T-cell (primary cell): ENCODE measurements at regions not wholly inside any gene's neighbourhood (a gene's known extent, or its start where the extent isn't known, plus 50 kb on each side); places are given as distances from the start of the nearest gene placed in this dataset.

ENCODE experiments used
- ATAC-seq, 4 experiments: fragments of 200-7000 bp in 3 of 4; fragments of 150-1000 bp in 1 of 4; cut with Tn5 transposase; replicated peaks in 1 of 4; 1 replicate in 3 of 4; 2 replicates in 1 of 4; pipeline ENCODE4 v1.10.0; 2021; ENCODE audit warnings: moderate library complexity in 3 of 4, mild to moderate bottlenecking in 2 of 4, moderate number of reproducible peaks in 1 of 4
- CTCF ChIA-PET, 2 donors: fragments of 300-600 bp; sonication (Branson Sonifier 250); formaldehyde crosslinking; loops; one replicate each; lab custom pipeline; 2022; ENCODE audit warnings: antibody characterized with exemption in 2 of 2; lab: Charles Lee
- POLR2A ChIA-PET, 2 donors: fragments of 300-600 bp; sonication (Branson Sonifier 250); formaldehyde crosslinking; loops; one replicate each; lab custom pipeline; 2022; ENCODE audit warnings: antibody characterized with exemption in 2 of 2; lab: Charles Lee
- DNase-seq, 35 experiments: peaks; one replicate each; pipeline versions ENCODE4 v3.0.0 to v3.0.0-alpha.2; 2013 to 2023
- H3K27ac ChIP-seq: one replicate; pipeline ENCODE4 v1.5.1; 2013; ENCODE audit warnings: low read length
- H3K27me3 ChIP-seq, 2 experiments: replicated peaks in 1 of 2; 1 replicate in 1 of 2; 2 replicates in 1 of 2; pipeline versions ENCODE4 v1.6.1 to v1.7.0; 2013; ENCODE audit warnings: low read length in 1 of 2, mixed read lengths in 1 of 2; ENCODE audit not compliant: control insufficient read depth in 2 of 2, insufficient read depth in 2 of 2; ENCODE audit errors: extremely low read depth in 1 of 2
- H3K36me3 ChIP-seq, 2 donors: 1 replicate in 1 of 2; 2 replicates in 1 of 2; pipeline versions ENCODE4 v1.6.1 to v1.7.0; 2013; ENCODE audit warnings: low read length in 1 of 2; ENCODE audit not compliant: control insufficient read depth in 2 of 2, insufficient read depth in 1 of 2; ENCODE audit errors: extremely low read depth in 1 of 2
- H3K4me1 ChIP-seq, 2 experiments: 1 replicate in 1 of 2; 2 replicates in 1 of 2; pipeline versions ENCODE4 v1.6.1 to v1.7.0; 2013; ENCODE audit warnings: low read length in 2 of 2, mixed read lengths in 1 of 2; ENCODE audit not compliant: insufficient read depth in 2 of 2, control insufficient read depth in 1 of 2; ENCODE audit errors: extremely low read depth in 1 of 2
- H3K4me3 ChIP-seq, 2 donors: 1 replicate in 1 of 2; 2 replicates in 1 of 2; pipeline versions ENCODE4 v1.5.1 to v1.7.0; 2013; ENCODE audit warnings: mild to moderate bottlenecking in 2 of 2, low read length in 1 of 2, moderate library complexity in 1 of 2; ENCODE audit not compliant: control insufficient read depth in 1 of 2; ENCODE audit errors: extremely low read depth in 1 of 2
- H3K9me3 ChIP-seq: 2 replicates; pipeline ENCODE4 v1.7.0; 2013
- H3K27ac Mint-ChIP-seq, 2 donors: one replicate each; pipeline ENCODE4 v1.8.0; 2020 to 2021; ENCODE audit warnings: mild to moderate bottlenecking in 2 of 2, mixed read lengths in 2 of 2
- H3K27me3 Mint-ChIP-seq, 2 donors: one replicate each; pipeline ENCODE4 v1.8.0; 2021 to 2022; ENCODE audit warnings: mixed read lengths in 2 of 2
- H3K36me3 Mint-ChIP-seq: one replicate; pipeline ENCODE4 v1.8.0; 2021; ENCODE audit warnings: mixed read lengths
- H3K4me1 Mint-ChIP-seq, 3 donors: one replicate each; pipeline ENCODE4 v1.8.0; 2020 to 2022; ENCODE audit warnings: mixed read lengths in 3 of 3, mild to moderate bottlenecking in 1 of 3
- H3K4me3 Mint-ChIP-seq, 3 donors: one replicate each; pipeline ENCODE4 v1.8.0; 2020 to 2022; ENCODE audit warnings: mild to moderate bottlenecking in 3 of 3, mixed read lengths in 3 of 3, moderate library complexity in 3 of 3
- H3K9me3 Mint-ChIP-seq, 3 donors: one replicate each; pipeline ENCODE4 v1.8.0; 2020 to 2022; ENCODE audit warnings: mixed read lengths in 3 of 3
- WGBS: methylation state at CpG from one replicate; pipeline ENCODE4 v1.1.5; 2013; ENCODE audit warnings: missing lambda C conversion rate; ENCODE audit not compliant: insufficient coverage; 5-methylcytosine and 5-hydroxymethylcytosine counted together

GRCh38 chr5:75960129-75960528 is 123.1 kb upstream of the SV2C start:
- H3K27ac Mint-ChIP-seq, result no peak overlapping the region
- no peaks in the 10 kb centered on the region for H3K36me3 ChIP-seq
- H3K27ac ChIP-seq, result no peak overlapping the region
- H3K27me3 ChIP-seq, result no peaks in the 10 kb centered on the region
- no peaks in the 10 kb centered on the region for H3K9me3 ChIP-seq
- ChIA-PET POLR2A (no interaction called here), CTCF (no interaction called here)
- H3K9me3 Mint-ChIP-seq, result peaks cover 4 to 14% (median 7%) of the 10 kb centered on the region in 3 donors
- no peak for ATAC-seq
- no peak for DNase-seq
- H3K4me1 Mint-ChIP-seq, result no peaks in the 10 kb centered on the region
- peaks cover 16 to 20% of the 10 kb centered on the region in 2 donors for H3K27me3 Mint-ChIP-seq
- no peak overlapping the region for H3K4me3 ChIP-seq
- no peaks in the 10 kb centered on the region for H3K36me3 Mint-ChIP-seq
- no peaks in the 10 kb centered on the region for H3K4me1 ChIP-seq
- no peak overlapping the region for H3K4me3 Mint-ChIP-seq

- H3K4me1 Mint-ChIP-seq, result no peaks in the 10 kb centered on the region
- POLR2A ChIA-PET, result no interaction called here
- no peak overlapping the region for H3K4me3 ChIP-seq
- DNase-seq, result no peak
- H3K4me1 ChIP-seq, result no peaks in the 10 kb centered on the region
- H3K27ac Mint-ChIP-seq, result no peak overlapping the region
- peaks cover 9 to 16% of the 10 kb centered on the region in 2 donors for H3K27me3 Mint-ChIP-seq
- no peak for ATAC-seq
- no peaks in the 10 kb centered on the region for H3K27me3 ChIP-seq
- 67% methylated on average over 1 of the region's 1 CpG for WGBS
- no peak overlapping the region for H3K4me3 Mint-ChIP-seq
- H3K27ac ChIP-seq, result no peak overlapping the region
- H3K36me3 Mint-ChIP-seq, result no peaks in the 10 kb centered on the region
- H3K36me3 ChIP-seq, result no peaks in the 10 kb centered on the region
- no peaks in the 10 kb centered on the region for H3K9me3 ChIP-seq
- CTCF ChIA-PET, result no interaction called here
- peaks cover 8 to 18% (median 12%) of the 10 kb centered on the region in 3 donors for H3K9me3 Mint-ChIP-seq
Observed at GRCh38 chr5:75952963-75953362, 130.2 kb upstream of the SV2C start.

- POLR2A ChIA-PET, result no interaction called here
Observed at GRCh38 chr5:75952291-75952690, 130.9 kb upstream of the SV2C start.

GRCh38 chr5:75951716-75952115 is 131.5 kb upstream of the SV2C start:
- no CpG with 5 or more reads among the region's 2 CpGs for WGBS
- Histone ChIP-seq H3K27me3 (no peaks in the 10 kb centered on the region), H3K36me3 (no peaks in the 10 kb centered on the region), H3K4me3 (no peak overlapping the region), H3K4me1 (no peaks in the 10 kb centered on the region), H3K27ac (no peak overlapping the region), H3K9me3 (no peaks in the 10 kb centered on the region)
- no peak overlapping the region for H3K27ac Mint-ChIP-seq
- peaks cover 0 to 18% (median 9%) of the 10 kb centered on the region in 3 donors for H3K9me3 Mint-ChIP-seq
- no peaks in the 10 kb centered on the region for H3K36me3 Mint-ChIP-seq
- CTCF ChIA-PET, result no interaction called here
- no peak for DNase-seq
- POLR2A ChIA-PET, result no interaction called here
- H3K4me1 Mint-ChIP-seq, result no peaks in the 10 kb centered on the region
- H3K27me3 Mint-ChIP-seq, result peaks cover 12 to 18% of the 10 kb centered on the region in 2 donors
- H3K4me3 Mint-ChIP-seq, result no peak overlapping the region
- no peak for ATAC-seq

More at GRCh38 chr5:75952291-75952690, 130.9 kb upstream of the SV2C start:
- Histone ChIP-seq H3K27ac (no peak overlapping the region), H3K4me3 (no peak overlapping the region), H3K9me3 (no peaks in the 10 kb centered on the region), H3K36me3 (no peaks in the 10 kb centered on the region), H3K4me1 (no peaks in the 10 kb centered on the region), H3K27me3 (no peaks in the 10 kb centered on the region)
- Mint-ChIP-seq H3K36me3 (no peaks in the 10 kb centered on the region), H3K27ac (no peak overlapping the region), H3K9me3 (peaks cover 2 to 18% (median 12%) of the 10 kb centered on the region in 3 donors), H3K27me3 (peaks cover 12 to 16% of the 10 kb centered on the region in 2 donors), H3K4me3 (no peak overlapping the region), H3K4me1 (no peaks in the 10 kb centered on the region)
- CTCF ChIA-PET, result no interaction called here
- DNase-seq (no peak), ATAC-seq (no peak)
- WGBS, result no CpG with 5 or more reads among the region's 1 CpG

- CTCF ChIA-PET, result interaction anchor here in 1 of 2 donors (0.5 kb wide), 1 partner anchor 900 kb away, joined by 3 read pairs; no protein-coding TSS in a partner anchor
- no peaks in the 10 kb centered on the region for H3K27me3 ChIP-seq
- H3K4me1 Mint-ChIP-seq, result no peaks in the 10 kb centered on the region
- H3K27ac ChIP-seq, result no peak overlapping the region
- no peak overlapping the region for H3K4me3 ChIP-seq
- H3K9me3 ChIP-seq, result no peaks in the 10 kb centered on the region
- ATAC-seq (no peak), DNase-seq (no peak)
- H3K4me1 ChIP-seq, result no peaks in the 10 kb centered on the region
- H3K4me3 Mint-ChIP-seq, result no peak overlapping the region
- POLR2A ChIA-PET, result no interaction called here
- WGBS, result 56% methylated on average over 1 of the region's 1 CpG
- H3K27ac Mint-ChIP-seq, result no peak overlapping the region
- peaks cover 0 to 18% (median 8%) of the 10 kb centered on the region in 3 donors for H3K9me3 Mint-ChIP-seq
- peaks cover 12 to 18% of the 10 kb centered on the region in 2 donors for H3K27me3 Mint-ChIP-seq
- no peaks in the 10 kb centered on the region for H3K36me3 Mint-ChIP-seq
- H3K36me3 ChIP-seq, result no peaks in the 10 kb centered on the region
Observed at GRCh38 chr5:75951158-75951557, 132.0 kb upstream of the SV2C start.

GRCh38 chr5:75948438-75948837 is 134.7 kb upstream of the SV2C start:
- ATAC-seq (no peak), DNase-seq (no peak)
- WGBS, result 76% methylated on average over 3 of the region's 3 CpGs
- Mint-ChIP-seq H3K4me3 (no peak overlapping the region), H3K9me3 (peaks cover 0 to 20% (median 8%) of the 10 kb centered on the region in 3 donors), H3K27ac (no peak overlapping the region), H3K36me3 (no peaks in the 10 kb centered on the region), H3K4me1 (no peaks in the 10 kb centered on the region), H3K27me3 (peaks cover 12 to 15% of the 10 kb centered on the region in 2 donors)
- ChIA-PET CTCF (no interaction called here), POLR2A (no interaction called here)
- H3K27me3 ChIP-seq, result no peaks in the 10 kb centered on the region
- H3K4me3 ChIP-seq, result no peak overlapping the region
- no peaks in the 10 kb centered on the region for H3K9me3 ChIP-seq
- H3K36me3 ChIP-seq, result no peaks in the 10 kb centered on the region
- no peak overlapping the region for H3K27ac ChIP-seq
- H3K4me1 ChIP-seq, result no peaks in the 10 kb centered on the region

- Histone ChIP-seq H3K27me3 (peaks cover 0 to 2% of the 10 kb centered on the region in 2 experiments), H3K4me1 (no peaks in the 10 kb centered on the region), H3K9me3 (no peaks in the 10 kb centered on the region), H3K4me3 (no peak overlapping the region), H3K27ac (no peak overlapping the region), H3K36me3 (no peaks in the 10 kb centered on the region)
- ChIA-PET CTCF (no interaction called here), POLR2A (interaction anchor here in 1 of 2 donors (0.7 kb wide), 1 partner anchor 520 kb away, joined by 3 read pairs; no protein-coding TSS in a partner anchor)
- peaks cover 8 to 18% of the 10 kb centered on the region in 2 donors for H3K27me3 Mint-ChIP-seq
- H3K36me3 Mint-ChIP-seq, result no peaks in the 10 kb centered on the region
- H3K27ac Mint-ChIP-seq, result no peak overlapping the region
- no peaks in the 10 kb centered on the region for H3K4me1 Mint-ChIP-seq
- H3K4me3 Mint-ChIP-seq, result no peak overlapping the region
- H3K9me3 Mint-ChIP-seq, result peaks cover 0 to 4% (median 0%) of the 10 kb centered on the region in 3 donors
- DNase-seq (no peak), ATAC-seq (no peak)
- no CpG with 5 or more reads among the region's 2 CpGs for WGBS
Observed at GRCh38 chr5:75940418-75940817, 142.8 kb upstream of the SV2C start.
